ENCODE measurements at regions not wholly inside any gene's neighbourhood (a gene's known extent, or its start where the extent isn't known, plus 50 kb on each side); places are given as distances from the start of the nearest gene placed in this dataset.

DNA sequence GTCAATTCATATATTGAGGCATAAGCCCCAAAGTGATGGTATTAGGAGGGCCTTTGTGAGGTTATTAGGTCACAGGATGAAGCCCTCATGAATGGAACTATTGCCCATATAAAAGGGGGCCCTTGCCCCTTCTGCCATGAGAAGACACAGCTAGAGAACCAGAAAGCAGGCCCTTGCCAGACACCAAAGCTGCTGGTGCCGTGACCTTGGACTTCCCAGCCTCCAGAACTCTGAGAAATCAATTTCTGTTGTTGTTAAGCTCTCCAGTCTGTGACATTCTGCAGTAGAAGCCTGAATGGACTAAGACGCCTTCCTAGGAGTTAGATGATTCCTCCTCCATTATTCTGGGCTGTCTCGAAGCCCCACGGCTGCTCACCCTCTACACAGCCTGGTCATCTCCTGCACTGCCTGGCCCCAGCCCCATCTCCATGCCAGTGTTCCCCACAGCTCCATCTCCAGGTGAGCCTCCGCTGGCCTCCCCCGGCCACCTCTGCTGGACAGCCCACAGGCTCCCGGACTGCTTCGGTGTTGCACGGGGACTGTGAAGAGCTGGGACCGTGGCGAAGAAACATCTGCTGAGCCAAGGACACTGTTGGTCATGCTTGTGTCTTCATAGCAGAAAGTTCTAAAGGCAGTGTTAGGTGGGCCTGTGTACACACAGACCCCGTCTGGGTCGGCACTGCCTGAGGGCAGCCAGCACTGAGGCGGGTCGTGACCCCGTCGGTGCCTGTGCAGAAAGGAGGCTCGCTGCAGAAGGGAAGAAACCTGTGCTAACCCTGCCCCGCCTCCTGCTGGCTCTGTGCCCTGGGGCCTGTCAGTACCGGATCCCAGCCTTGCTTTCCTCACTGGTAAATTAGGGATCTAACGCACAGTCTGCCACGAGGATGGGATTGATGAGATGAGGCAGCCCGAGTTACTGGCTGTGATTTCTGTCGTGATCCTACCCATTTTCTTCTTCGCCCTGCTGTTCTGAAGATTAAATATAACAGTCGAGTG lies 55.1 kb upstream of the CNOT6 start:
- no peak for DNase-seq (ENCODE audit: low read depth)
- no peak overlapping the region for H3K4me3 ChIP-seq (ENCODE audit: low read depth, low read length)
- TF ChIP-seq, protein P1, sequence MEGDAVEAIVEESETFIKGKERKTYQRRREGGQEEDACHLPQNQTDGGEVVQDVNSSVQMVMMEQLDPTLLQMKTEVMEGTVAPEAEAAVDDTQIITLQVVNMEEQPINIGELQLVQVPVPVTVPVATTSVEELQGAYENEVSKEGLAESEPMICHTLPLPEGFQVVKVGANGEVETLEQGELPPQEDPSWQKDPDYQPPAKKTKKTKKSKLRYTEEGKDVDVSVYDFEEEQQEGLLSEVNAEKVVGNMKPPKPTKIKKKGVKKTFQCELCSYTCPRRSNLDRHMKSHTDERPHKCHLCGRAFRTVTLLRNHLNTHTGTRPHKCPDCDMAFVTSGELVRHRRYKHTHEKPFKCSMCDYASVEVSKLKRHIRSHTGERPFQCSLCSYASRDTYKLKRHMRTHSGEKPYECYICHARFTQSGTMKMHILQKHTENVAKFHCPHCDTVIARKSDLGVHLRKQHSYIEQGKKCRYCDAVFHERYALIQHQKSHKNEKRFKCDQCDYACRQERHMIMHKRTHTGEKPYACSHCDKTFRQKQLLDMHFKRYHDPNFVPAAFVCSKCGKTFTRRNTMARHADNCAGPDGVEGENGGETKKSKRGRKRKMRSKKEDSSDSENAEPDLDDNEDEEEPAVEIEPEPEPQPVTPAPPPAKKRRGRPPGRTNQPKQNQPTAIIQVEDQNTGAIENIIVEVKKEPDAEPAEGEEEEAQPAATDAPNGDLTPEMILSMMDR (IDR thresholded peaks at IDR 0.05; ENCODE audit: insufficient read depth, low read depth, low read length): no peak

DNA sequence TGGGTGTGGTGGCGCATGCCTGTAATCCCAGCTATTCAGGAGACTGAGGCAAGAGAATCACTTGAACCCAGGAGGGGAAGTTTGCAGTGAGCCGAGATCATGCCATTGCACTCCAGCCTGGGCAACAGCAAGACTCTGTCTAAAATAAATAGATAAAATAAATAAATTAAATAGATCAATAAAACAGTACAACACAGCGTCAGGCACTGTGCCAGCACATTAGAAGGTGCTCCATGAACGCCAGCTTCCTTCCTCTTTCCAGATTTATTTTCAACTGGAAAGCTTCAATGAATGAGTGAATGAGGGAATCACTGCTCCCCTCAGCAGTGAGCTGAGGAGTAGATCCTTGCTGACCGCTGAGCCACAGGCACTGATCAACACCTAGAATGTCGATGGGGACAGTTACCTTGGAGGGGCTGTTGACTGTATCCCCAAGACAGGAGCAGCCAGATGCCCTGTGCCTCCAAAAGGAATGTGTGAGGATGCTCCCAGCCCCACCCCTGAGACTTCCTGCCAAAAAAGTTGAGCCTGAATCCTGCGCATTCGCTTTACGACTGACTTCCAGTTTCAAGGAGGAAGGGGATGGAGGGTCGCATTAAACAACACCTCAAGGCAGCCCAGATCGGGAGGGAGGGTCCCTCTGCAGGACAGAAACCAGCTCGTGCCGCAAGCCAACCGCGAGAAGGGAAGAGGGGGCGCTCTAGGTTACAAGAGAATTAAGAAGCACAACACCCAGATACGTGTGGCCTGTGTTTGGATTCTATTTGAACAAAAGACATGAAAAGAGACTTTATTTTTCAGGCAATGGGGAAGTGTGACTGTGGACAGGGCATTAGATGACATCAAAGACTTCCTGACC lies 54.0 kb upstream of the CNOT6 start:
- DNase-seq (ENCODE audit: low read depth): no peak
- TF ChIP-seq, protein P1 (IDR thresholded peaks at IDR 0.05; ENCODE audit: insufficient read depth, low read depth, low read length): no peak

DNA sequence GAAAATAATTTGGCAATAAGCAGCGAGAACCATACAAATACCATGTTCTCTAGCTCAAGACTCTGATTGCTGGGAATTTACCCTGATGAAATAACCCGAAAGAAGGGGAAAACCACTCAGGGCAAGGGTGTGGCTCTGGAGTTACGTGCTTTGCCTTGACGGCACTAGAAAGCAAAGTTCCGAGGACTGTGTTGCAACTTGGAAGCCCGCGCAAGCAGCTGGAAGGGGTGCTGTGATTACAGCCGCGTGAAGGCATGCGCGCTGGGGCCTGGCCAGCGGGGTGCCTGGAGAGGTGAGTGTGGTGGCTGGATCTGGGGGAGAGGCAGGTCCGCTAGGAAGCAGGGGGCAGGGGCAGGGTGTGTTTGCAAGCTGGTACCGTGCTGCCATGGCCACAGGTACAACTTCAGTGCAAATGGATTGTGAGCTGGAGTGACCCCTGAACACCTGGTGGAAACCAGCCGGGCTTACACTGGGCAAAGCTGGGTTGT lies 52.6 kb upstream of the CNOT6 start:
- no peak overlapping the region for H3K4me3 ChIP-seq (ENCODE audit: low read depth, low read length)
- peak; percentile 72 for DNase-seq (ENCODE audit: low read depth)
- TF ChIP-seq, protein P1 (IDR thresholded peaks at IDR 0.05; ENCODE audit: insufficient read depth, low read depth, low read length): no peak

More for the DNA sequence above, 54.0 kb upstream of the CNOT6 start:
- no peak overlapping the region for H3K4me3 ChIP-seq (ENCODE audit: low read depth, low read length)
